ENCODE measurements at regions not wholly inside any gene's neighbourhood (a gene's known extent, or its start where the extent isn't known, plus 50 kb on each side); places are given as distances from the start of the nearest gene placed in this dataset.

GRCh38 chr4:123977641-123978081 is 581.1 kb downstream of the SPRY1 start:
- peaks cover 29% of the 10 kb centered on the region for H3K9me3 Mint-ChIP-seq
- H3K27ac Mint-ChIP-seq = peak overlapping the region in 2 of 3 experiments; percentile 76
- H3K4me3 Mint-ChIP-seq = no peak overlapping the region
- TF ChIP-seq CTCF (IDR thresholded peaks at IDR 0.05; ENCODE audit: unreplicated experiment in 3 of 3) = no peak
- peaks cover 23% of the 10 kb centered on the region for H3K4me1 Mint-ChIP-seq
- no peaks in the 10 kb centered on the region for H3K27me3 Mint-ChIP-seq (ENCODE audit: low read depth)
- H3K36me3 Mint-ChIP-seq (ENCODE audit: low read depth) = peaks cover 7% of the 10 kb centered on the region

GRCh38 chr4:123978637-123979036 is 582.0 kb downstream of the SPRY1 start:
- no peak overlapping the region for H3K27ac Mint-ChIP-seq
- peaks cover 6% of the 10 kb centered on the region for H3K36me3 Mint-ChIP-seq (ENCODE audit: low read depth)
- no peaks in the 10 kb centered on the region for H3K27me3 Mint-ChIP-seq (ENCODE audit: low read depth)
- H3K4me3 Mint-ChIP-seq = no peak overlapping the region
- H3K4me1 Mint-ChIP-seq = peaks cover 23% of the 10 kb centered on the region
- TF ChIP-seq CTCF (IDR thresholded peaks at IDR 0.05; ENCODE audit: unreplicated experiment in 3 of 3) = no peak
- H3K9me3 Mint-ChIP-seq = peaks cover 25% of the 10 kb centered on the region

- peaks cover 3% of the 10 kb centered on the region for H3K36me3 Mint-ChIP-seq (ENCODE audit: low read depth)
- no peak overlapping the region for H3K4me3 Mint-ChIP-seq
- H3K27me3 Mint-ChIP-seq (ENCODE audit: low read depth) = no peaks in the 10 kb centered on the region
- no peak overlapping the region for H3K27ac Mint-ChIP-seq
- H3K4me1 Mint-ChIP-seq = peaks cover 17% of the 10 kb centered on the region
- TF ChIP-seq CTCF (IDR thresholded peaks at IDR 0.05; ENCODE audit: unreplicated experiment in 3 of 3) = no peak
- H3K9me3 Mint-ChIP-seq = peaks cover 24% of the 10 kb centered on the region
These were observed 584.2 kb downstream of the SPRY1 start for GRCh38 chr4:123980736-123981300.

GRCh38 chr4:123984886-123985285 is 588.3 kb downstream of the SPRY1 start:
- Mint-ChIP-seq H3K9me3 (peaks cover 17% of the 10 kb centered on the region), H3K4me1 (peaks cover 10% of the 10 kb centered on the region), H3K27me3 (ENCODE audit: low read depth) (no peaks in the 10 kb centered on the region), H3K4me3 (no peak overlapping the region), H3K27ac (no peak overlapping the region), H3K36me3 (ENCODE audit: low read depth) (no peaks in the 10 kb centered on the region)
- no peak for TF ChIP-seq CTCF (IDR thresholded peaks at IDR 0.05; ENCODE audit: unreplicated experiment in 3 of 3)

GRCh38 chr4:123986268-123986798 is 589.7 kb downstream of the SPRY1 start:
- no peak overlapping the region for H3K4me3 Mint-ChIP-seq
- no peaks in the 10 kb centered on the region for H3K36me3 Mint-ChIP-seq (ENCODE audit: low read depth)
- no peak for TF ChIP-seq CTCF (IDR thresholded peaks at IDR 0.05; ENCODE audit: unreplicated experiment in 3 of 3)
- H3K9me3 Mint-ChIP-seq = peaks cover 17% of the 10 kb centered on the region
- H3K27me3 Mint-ChIP-seq (ENCODE audit: low read depth) = no peaks in the 10 kb centered on the region
- H3K4me1 Mint-ChIP-seq = peaks cover 10% of the 10 kb centered on the region
- H3K27ac Mint-ChIP-seq = peak overlapping the region; percentile 40 to 93 (median 77)

GRCh38 chr4:123987408-123987807 is 590.8 kb downstream of the SPRY1 start:
- H3K4me3 Mint-ChIP-seq = no peak overlapping the region
- peaks cover 8% of the 10 kb centered on the region for H3K36me3 Mint-ChIP-seq (ENCODE audit: low read depth)
- peaks cover 27% of the 10 kb centered on the region for H3K9me3 Mint-ChIP-seq
- no peak for TF ChIP-seq CTCF (IDR thresholded peaks at IDR 0.05; ENCODE audit: unreplicated experiment in 3 of 3)
- no peaks in the 10 kb centered on the region for H3K27me3 Mint-ChIP-seq (ENCODE audit: low read depth)
- H3K4me1 Mint-ChIP-seq = peaks cover 10% of the 10 kb centered on the region
- H3K27ac Mint-ChIP-seq = no peak overlapping the region
